ENCODE measurements at regions not wholly inside any gene's neighbourhood (a gene's known extent, or its start where the extent isn't known, plus 50 kb on each side); places are given as distances from the start of the nearest gene placed in this dataset.

GRCh38 chr11:13786688-13787087, 118.2 kb downstream of the FAR1 start:
- no peak for TF ChIP-seq POLR2AphosphoS5 (IDR thresholded peaks at IDR 0.05; ENCODE audit: low read depth)
- no peak for TF ChIP-seq CTCF (conservative IDR thresholded peaks at IDR 0.05; ENCODE audit: low read depth in 2 of 2)
